H9 (cell line): ENCODE measurements at regions not wholly inside any gene's neighbourhood (a gene's known extent, or its start where the extent isn't known, plus 50 kb on each side); places are given as distances from the start of the nearest gene placed in this dataset.

Experiments
- DNase-seq: peaks from one replicate; pipeline ENCODE4 v3.0.0-alpha.2; 2017
- H2AFZ ChIP-seq: one replicate; pipeline ENCODE4 v1.6.1; 2013; ENCODE audit warnings: mild to moderate bottlenecking, low read length, control low read depth, moderate library complexity
- H2AK5ac ChIP-seq: 2 replicates; pipeline ENCODE4 v1.6.1; 2013; ENCODE audit warnings: low read length, control low read depth, mixed read lengths; ENCODE audit not compliant: insufficient read length
- H2BK120ac ChIP-seq: one replicate; pipeline ENCODE4 v1.6.1; 2013; ENCODE audit warnings: low read depth, mild to moderate bottlenecking, low read length, control low read depth, inconsistent platforms; ENCODE audit not compliant: poor library complexity, severe bottlenecking
- H2BK12ac ChIP-seq: 2 replicates; pipeline ENCODE4 v1.6.1; 2013; ENCODE audit warnings: low read length, control low read depth, mixed read lengths, low read depth; ENCODE audit not compliant: insufficient read length
- H2BK15ac ChIP-seq: 2 replicates; pipeline ENCODE4 v1.6.1; 2013; ENCODE audit warnings: low read depth, low read length, control low read depth
- H2BK20ac ChIP-seq: one replicate; pipeline ENCODE4 v1.6.1; 2013; ENCODE audit warnings: low read depth, mild to moderate bottlenecking, low read length, control low read depth, inconsistent platforms; ENCODE audit not compliant: poor library complexity, severe bottlenecking
- H2BK5ac ChIP-seq: 2 replicates; pipeline ENCODE4 v1.6.1; 2013; ENCODE audit warnings: low read length, control low read depth, mixed read lengths; ENCODE audit not compliant: insufficient read length
- H3K14ac ChIP-seq: 2 replicates; pipeline ENCODE4 v1.6.1; 2013; ENCODE audit warnings: low read length, control low read depth; ENCODE audit not compliant: insufficient read depth
- H3K18ac ChIP-seq: 2 replicates; pipeline ENCODE4 v1.6.1; 2013; ENCODE audit warnings: low read depth, mild to moderate bottlenecking, mixed read lengths, low read length, control low read depth; ENCODE audit not compliant: insufficient read length
- H3K23ac ChIP-seq: 2 replicates; pipeline ENCODE4 v1.6.1; 2013; ENCODE audit warnings: low read length, control low read depth, mixed read lengths, low read depth; ENCODE audit not compliant: insufficient read length
- H3K23me2 ChIP-seq: 2 replicates; pipeline ENCODE4 v1.6.1; 2013; ENCODE audit warnings: low read depth, mild to moderate bottlenecking, mixed read lengths, low read length, control low read depth; ENCODE audit not compliant: insufficient read length, poor library complexity, severe bottlenecking
- H3K27ac ChIP-seq: 2 replicates; pipeline ENCODE4 v1.5.1; 2013; ENCODE audit warnings: low read length, control low read depth, mixed read lengths, low read depth; ENCODE audit not compliant: insufficient read length
- H3K27me3 ChIP-seq: 2 replicates; pipeline ENCODE4 v1.6.1; 2013; ENCODE audit warnings: low read length, control low read depth, inconsistent platforms; ENCODE audit not compliant: insufficient read depth
- H3K4ac ChIP-seq: 2 replicates; pipeline ENCODE4 v1.6.1; 2013; ENCODE audit warnings: low read depth, mild to moderate bottlenecking, control low read depth, inconsistent platforms, low read length, moderate library complexity
- H3K4me1 ChIP-seq: 2 replicates; pipeline ENCODE4 v1.6.1; 2013; ENCODE audit warnings: low read length, control low read depth, inconsistent platforms; ENCODE audit not compliant: insufficient read depth
- H3K4me2 ChIP-seq: 2 replicates; pipeline ENCODE4 v1.6.1; 2013; ENCODE audit warnings: low read length, control low read depth, mixed read lengths; ENCODE audit not compliant: insufficient read length, insufficient read depth
- H3K56ac ChIP-seq: 2 replicates; pipeline ENCODE4 v1.6.1; 2013; ENCODE audit warnings: low read depth, mild to moderate bottlenecking, mixed read lengths, low read length, control low read depth; ENCODE audit not compliant: insufficient read length
- H3K79me1 ChIP-seq: 2 replicates; pipeline ENCODE4 v1.6.1; 2013; ENCODE audit warnings: low read depth, mild to moderate bottlenecking, moderate library complexity, low read length, control low read depth, inconsistent platforms; ENCODE audit not compliant: insufficient read depth, poor library complexity, severe bottlenecking
- H3K79me2 ChIP-seq: 2 replicates; pipeline ENCODE4 v1.6.1; 2013; ENCODE audit warnings: low read length, control low read depth, inconsistent platforms; ENCODE audit not compliant: insufficient read depth
- H3K9ac ChIP-seq: 2 replicates; pipeline ENCODE4 v1.6.1; 2013; ENCODE audit warnings: low read length, control low read depth, mixed read lengths; ENCODE audit not compliant: insufficient read length; ENCODE audit errors: extremely low read depth
- H3K9me3 ChIP-seq: one replicate; pipeline ENCODE4 v1.6.1; 2013; ENCODE audit warnings: low read depth, low read length, inconsistent platforms; ENCODE audit not compliant: control insufficient read depth
- H3T11ph ChIP-seq: one replicate; pipeline ENCODE4 v1.6.1; 2013; ENCODE audit warnings: mild to moderate bottlenecking, low read length, control low read depth, inconsistent platforms
- H4K20me1 ChIP-seq: one replicate; pipeline ENCODE4 v1.6.1; 2013; ENCODE audit not compliant: control insufficient read depth, insufficient read length, insufficient read depth
- H4K5ac ChIP-seq: 2 replicates; pipeline ENCODE4 v1.6.1; 2013; ENCODE audit warnings: low read depth, mild to moderate bottlenecking, mixed read lengths, low read length, control low read depth; ENCODE audit not compliant: insufficient read length
- H4K8ac ChIP-seq: replicated peaks from 2 replicates; pipeline ENCODE4 v1.6.1; 2013; ENCODE audit warnings: low read length, control low read depth, mixed read lengths, low read depth; ENCODE audit not compliant: insufficient read length
- H4K91ac ChIP-seq: 2 replicates; pipeline ENCODE4 v1.6.1; 2013; ENCODE audit warnings: low read depth, mild to moderate bottlenecking, moderate library complexity, mixed read lengths, low read length, control low read depth; ENCODE audit not compliant: insufficient read length
- H3K27ac Mint-ChIP-seq, 3 experiments: 2 replicates in 2 of 3; 3 replicates in 1 of 3; pipeline ENCODE4 v1.8.0; 2020 to 2021; ENCODE audit warnings: mixed read lengths in 3 of 3, mild to moderate bottlenecking in 1 of 3, moderate library complexity in 1 of 3
- H3K27me3 Mint-ChIP-seq: 2 replicates; pipeline ENCODE4 v1.8.0; 2021; ENCODE audit warnings: low read depth, mild to moderate bottlenecking, moderate library complexity, mixed read lengths
- H3K36me3 Mint-ChIP-seq, 3 experiments: 2 replicates in 2 of 3; 3 replicates in 1 of 3; pipeline ENCODE4 v1.8.0; 2020 to 2021; ENCODE audit warnings: low read depth in 3 of 3, mixed read lengths in 3 of 3; ENCODE audit not compliant: insufficient read depth in 1 of 3
- H3K4me1 Mint-ChIP-seq, 2 experiments: 2 replicates each; pipeline ENCODE4 v1.8.0; 2020; ENCODE audit warnings: mixed read lengths in 2 of 2
- H3K4me3 Mint-ChIP-seq, 2 experiments: 2 replicates in 1 of 2; 3 replicates in 1 of 2; pipeline ENCODE4 v1.8.0; 2020 to 2021; ENCODE audit warnings: mild to moderate bottlenecking in 2 of 2, mixed read lengths in 2 of 2, moderate library complexity in 1 of 2
- H3K9me3 Mint-ChIP-seq, 2 experiments: 2 replicates in 1 of 2; 3 replicates in 1 of 2; pipeline ENCODE4 v1.8.0; 2020; ENCODE audit warnings: mild to moderate bottlenecking in 2 of 2, mixed read lengths in 2 of 2, moderate library complexity in 1 of 2
- WGBS: extraction: QIAGEN DNeasy Blood & Tissue Kit; methylation state at CpG from one replicate; pipeline ENCODE4 v1.1.7; 2013; ENCODE audit warnings: missing lambda C conversion rate, low lambda C conversion rate, mixed read lengths; ENCODE audit not compliant: insufficient read length; ENCODE audit errors: extremely low coverage; 5-methylcytosine and 5-hydroxymethylcytosine counted together
- TF ChIP-seq, protein P1 (sequence below): fragments of 200-600 bp; sonication (generic); conservative IDR thresholded peaks from 3 replicates; pipeline ENCODE4 v1.8.0; 2021; ENCODE audit warnings: antibody characterized with exemption, mild to moderate bottlenecking

DNA sequence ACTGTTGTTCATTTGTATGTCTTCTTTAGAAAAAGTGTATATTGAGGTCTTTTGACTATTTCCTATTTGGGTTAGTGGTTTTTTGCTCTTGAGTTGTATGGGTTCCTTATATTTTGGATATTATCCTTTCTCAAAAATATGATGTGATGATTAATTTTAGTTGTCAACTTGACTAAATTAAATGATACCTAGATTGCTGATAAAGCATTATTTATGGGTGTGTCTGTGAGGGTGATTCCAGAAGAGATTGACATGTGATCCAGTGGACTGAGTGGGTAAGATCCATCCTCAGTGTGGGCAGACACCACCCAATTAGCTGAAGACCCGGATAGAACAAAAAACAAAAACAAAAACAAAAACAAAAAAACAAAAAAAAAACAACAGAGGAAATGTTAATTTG is 115.1 kb upstream of the KIF2A start:
- no peak overlapping the region for H3T11ph ChIP-seq
- H3K9ac ChIP-seq = no peak overlapping the region
- H4K5ac ChIP-seq = no peak overlapping the region
- H4K91ac ChIP-seq = no peak overlapping the region
- H3K4me1 ChIP-seq = no peaks in the 10 kb centered on the region
- H3K4ac ChIP-seq = no peak overlapping the region
- no CpG with 5 or more reads among the region's 1 CpG for WGBS
- no peak overlapping the region for H3K56ac ChIP-seq
- H3K23ac ChIP-seq = no peak overlapping the region
- H3K27ac ChIP-seq = no peak overlapping the region
- peaks cover 23 to 27% of the 10 kb centered on the region in 2 experiments for H3K9me3 Mint-ChIP-seq
- DNase-seq = no peak
- no peaks in the 10 kb centered on the region for H3K79me2 ChIP-seq
- H3K23me2 ChIP-seq = no peaks in the 10 kb centered on the region
- H2BK120ac ChIP-seq = no peak overlapping the region
- H3K79me1 ChIP-seq = no peaks in the 10 kb centered on the region
- no peak overlapping the region for H3K14ac ChIP-seq
- no peaks in the 10 kb centered on the region for H4K20me1 ChIP-seq
- H3K9me3 ChIP-seq = peaks cover 7% of the 10 kb centered on the region
- H2BK20ac ChIP-seq = no peak overlapping the region
- no peaks in the 10 kb centered on the region for H3K27me3 ChIP-seq
- no peak overlapping the region for H4K8ac ChIP-seq
- no peaks in the 10 kb centered on the region for H3K4me1 Mint-ChIP-seq
- H2BK12ac ChIP-seq = no peak overlapping the region
- TF ChIP-seq, protein P1, sequence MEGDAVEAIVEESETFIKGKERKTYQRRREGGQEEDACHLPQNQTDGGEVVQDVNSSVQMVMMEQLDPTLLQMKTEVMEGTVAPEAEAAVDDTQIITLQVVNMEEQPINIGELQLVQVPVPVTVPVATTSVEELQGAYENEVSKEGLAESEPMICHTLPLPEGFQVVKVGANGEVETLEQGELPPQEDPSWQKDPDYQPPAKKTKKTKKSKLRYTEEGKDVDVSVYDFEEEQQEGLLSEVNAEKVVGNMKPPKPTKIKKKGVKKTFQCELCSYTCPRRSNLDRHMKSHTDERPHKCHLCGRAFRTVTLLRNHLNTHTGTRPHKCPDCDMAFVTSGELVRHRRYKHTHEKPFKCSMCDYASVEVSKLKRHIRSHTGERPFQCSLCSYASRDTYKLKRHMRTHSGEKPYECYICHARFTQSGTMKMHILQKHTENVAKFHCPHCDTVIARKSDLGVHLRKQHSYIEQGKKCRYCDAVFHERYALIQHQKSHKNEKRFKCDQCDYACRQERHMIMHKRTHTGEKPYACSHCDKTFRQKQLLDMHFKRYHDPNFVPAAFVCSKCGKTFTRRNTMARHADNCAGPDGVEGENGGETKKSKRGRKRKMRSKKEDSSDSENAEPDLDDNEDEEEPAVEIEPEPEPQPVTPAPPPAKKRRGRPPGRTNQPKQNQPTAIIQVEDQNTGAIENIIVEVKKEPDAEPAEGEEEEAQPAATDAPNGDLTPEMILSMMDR = no peak
- H3K27ac Mint-ChIP-seq = no peak overlapping the region
- H2AK5ac ChIP-seq = no peak overlapping the region
- H2AFZ ChIP-seq = no peak overlapping the region
- H3K18ac ChIP-seq = no peak overlapping the region
- H3K4me2 ChIP-seq = no peak overlapping the region
- no peak overlapping the region for H2BK5ac ChIP-seq
- peaks cover 2% of the 10 kb centered on the region for H3K27me3 Mint-ChIP-seq
- H2BK15ac ChIP-seq = no peak overlapping the region
- H3K36me3 Mint-ChIP-seq = peaks cover 14 to 23% (median 22%) of the 10 kb centered on the region in 3 experiments
- H3K4me3 Mint-ChIP-seq = no peak overlapping the region
